ENCODE measurements at regions not wholly inside any gene's neighbourhood (a gene's known extent, or its start where the extent isn't known, plus 50 kb on each side); places are given as distances from the start of the nearest gene placed in this dataset.

- TF ChIP-seq CTCF (conservative IDR thresholded peaks at IDR 0.05) (no peak), ZFX (IDR thresholded peaks at IDR 0.05) (no peak)
These were observed 776.9 kb upstream of the ARPP21 start for GRCh38 chr3:34862456-34862855.
